K562 (cell line): ENCODE measurements at regions not wholly inside any gene's neighbourhood (a gene's known extent, or its start where the extent isn't known, plus 50 kb on each side); places are given as distances from the start of the nearest gene placed in this dataset.
A peak's percentile ranks its signal among the peaks of the same experiment; 100 is the strongest.

Experiments used
- ASH1L ChIP-seq: fragments of 450-650 bp; IDR thresholded peaks from 2 replicates; pipeline ENCODE4 v1.6.1; 2018; ENCODE audit warnings: borderline replicate concordance, mild to moderate bottlenecking, low read depth; ENCODE audit not compliant: partially characterized antibody
- ATF4 ChIP-seq: fragments of 450-650 bp; formaldehyde crosslinking; IDR thresholded peaks from 2 replicates; pipeline ENCODE4 v1.4.0; 2022; ENCODE audit warnings: mild to moderate bottlenecking, moderate library complexity
- BRF1 ChIP-seq: IDR thresholded peaks from 3 replicates; pipeline ENCODE4 v1.6.1; 2011; ENCODE audit warnings: borderline replicate concordance, mild to moderate bottlenecking; ENCODE audit not compliant: insufficient read length; ENCODE audit errors: extremely low read depth
- DIDO1 ChIP-seq: fragments of 450-650 bp; IDR thresholded peaks from 2 replicates; pipeline ENCODE4 v1.6.1; 2016; ENCODE audit warnings: low read depth, missing biosample characterization, missing genetic modification characterization
- ELF1 ChIP-seq: fragments of 200-800 bp; sonication (Bioruptor generic); IDR thresholded peaks from 2 replicates; pipeline ENCODE4 v1.6.1; 2016; ENCODE audit warnings: missing genetic modification characterization, missing compliant biosample characterization
- FIP1L1 ChIP-seq: fragments of 200-400 bp; formaldehyde crosslinking; IDR thresholded peaks from 2 replicates; pipeline ENCODE4 v1.6.1; 2018; ENCODE audit warnings: mild to moderate bottlenecking, low read depth, low read length; ENCODE audit not compliant: poor library complexity, severe bottlenecking
- MNT ChIP-seq, 2 experiments: fragments of 450-650 bp; conservative IDR thresholded peaks; 2 replicates each; pipeline ENCODE4 v1.6.1; 2017; ENCODE audit warnings: mild to moderate bottlenecking in 2 of 2, moderate library complexity in 2 of 2
- NCOA1 ChIP-seq: fragments of 450-650 bp; IDR thresholded peaks from 2 replicates; pipeline ENCODE4 v1.6.1; 2016; ENCODE audit warnings: low read depth
- NR3C1 ChIP-seq: sonication (generic); formaldehyde crosslinking; IDR thresholded peaks from 2 replicates; pipeline ENCODE4 v1.8.1; 2022; ENCODE audit warnings: missing genetic modification reagents
- PREB ChIP-seq: sonication (generic); formaldehyde crosslinking; IDR thresholded peaks from 2 replicates; pipeline ENCODE4 v1.8.1; 2023; ENCODE audit warnings: mild to moderate bottlenecking, missing genetic modification reagents
- SREBF1 ChIP-seq: fragments of 150-350 bp; IDR thresholded peaks from 2 replicates; pipeline ENCODE4 v1.6.1; 2014; ENCODE audit warnings: antibody characterized with exemption, low read depth, low read length, borderline replicate concordance
- TFE3 ChIP-seq: fragments of 450-650 bp; formaldehyde crosslinking; IDR thresholded peaks from 2 replicates; pipeline ENCODE4 v1.4.0; 2020; ENCODE audit warnings: mild to moderate bottlenecking, mixed read lengths
- ZBTB7A ChIP-seq: IDR thresholded peaks from 2 replicates; pipeline ENCODE4 v1.6.1; 2011; ENCODE audit warnings: low read depth, mild to moderate bottlenecking, low read length, moderate library complexity, borderline replicate concordance; ENCODE audit not compliant: control insufficient read depth
- ZEB2 ChIP-seq: fragments of 450-650 bp; IDR thresholded peaks from 2 replicates; pipeline ENCODE4 v1.6.1; 2016
- ZNF143 ChIP-seq: sonication (generic); formaldehyde crosslinking; IDR thresholded peaks from 2 replicates; pipeline ENCODE4 v1.9.0; 2022; ENCODE audit warnings: mild to moderate bottlenecking, missing genetic modification reagents
- ZNF280B ChIP-seq: fragments of 250-450 bp; sonication (Bioruptor Pico); IDR thresholded peaks from 2 replicates; pipeline ENCODE4 v1.5.1; 2021; ENCODE audit warnings: mild to moderate bottlenecking
- ZNF408 ChIP-seq: fragments of 250-450 bp; sonication (Bioruptor Pico); IDR thresholded peaks from 2 replicates; pipeline ENCODE4 v1.4.0; 2020; ENCODE audit warnings: low read depth, mild to moderate bottlenecking, moderate library complexity
- ZNF511 ChIP-seq: sonication (generic); formaldehyde crosslinking; IDR thresholded peaks from 2 replicates; pipeline ENCODE4 v1.8.0; 2022; ENCODE audit warnings: mild to moderate bottlenecking, missing genetic modification reagents

GRCh38 chr22:22069450-22070370 is 87.1 kb upstream of the TOP3B start (continued):
- TF ChIP-seq ZNF280B (CRISPR knock-in tag) = no peak
- TF ChIP-seq FIP1L1 = no peak
- TF ChIP-seq ELF1 = no peak
- TF ChIP-seq ZEB2 = no peak
- no peak for TF ChIP-seq MNT (conservative IDR thresholded peaks at IDR 0.05)
- TF ChIP-seq NCOA1 = no peak
- no peak for TF ChIP-seq ZNF143 (CRISPR knock-in tag)
- TF ChIP-seq SREBF1 = no peak
- TF ChIP-seq ZBTB7A = 0 out of 2 replicates have a peak, but pooled peaks have one; percentile 16
- no peak for TF ChIP-seq PREB
- TF ChIP-seq DIDO1 = no peak
- no peak for TF ChIP-seq ASH1L
- no peak for TF ChIP-seq TFE3 (CRISPR knock-in tag)
- TF ChIP-seq ATF4 = no peak
- 0 out of 2 replicates have a peak, but pooled peaks have one; percentile 14 for TF ChIP-seq ZNF511 (CRISPR knock-in tag)
- TF ChIP-seq NR3C1 (CRISPR knock-in tag) = no peak
- TF ChIP-seq ZNF408 (CRISPR knock-in tag) = no peak
- TF ChIP-seq BRF1 = no peak
